ENCODE measurements at regions not wholly inside any gene's neighbourhood (a gene's known extent, or its start where the extent isn't known, plus 50 kb on each side); places are given as distances from the start of the nearest gene placed in this dataset.

DNA sequence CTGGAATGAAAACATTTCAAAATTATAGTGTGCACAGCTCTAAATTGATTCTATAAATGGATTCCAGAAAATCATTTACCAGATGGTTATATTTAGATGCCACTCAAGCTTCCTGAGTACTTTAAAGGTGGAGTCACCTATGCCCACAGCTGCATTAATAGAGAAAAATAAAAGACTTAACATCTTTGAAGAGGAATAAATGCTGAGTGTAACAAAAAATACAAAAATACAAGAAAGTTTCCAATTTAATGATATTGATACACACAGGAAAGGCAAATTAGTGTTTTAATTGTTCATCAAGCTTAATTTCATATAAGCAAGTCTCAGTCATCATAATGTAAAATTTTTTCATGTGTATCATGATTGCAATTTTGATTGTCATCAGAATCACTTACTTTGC lies 89.5 kb upstream of the MANEA start:
- H3K4me1 ChIP-seq (ENCODE audit: insufficient read depth, low read length) = no peaks in the 10 kb centered on the region
- TF ChIP-seq EZH2 (IDR thresholded peaks at IDR 0.05; ENCODE audit: insufficient read depth, low read length) = no peak
- TF ChIP-seq, protein P1, sequence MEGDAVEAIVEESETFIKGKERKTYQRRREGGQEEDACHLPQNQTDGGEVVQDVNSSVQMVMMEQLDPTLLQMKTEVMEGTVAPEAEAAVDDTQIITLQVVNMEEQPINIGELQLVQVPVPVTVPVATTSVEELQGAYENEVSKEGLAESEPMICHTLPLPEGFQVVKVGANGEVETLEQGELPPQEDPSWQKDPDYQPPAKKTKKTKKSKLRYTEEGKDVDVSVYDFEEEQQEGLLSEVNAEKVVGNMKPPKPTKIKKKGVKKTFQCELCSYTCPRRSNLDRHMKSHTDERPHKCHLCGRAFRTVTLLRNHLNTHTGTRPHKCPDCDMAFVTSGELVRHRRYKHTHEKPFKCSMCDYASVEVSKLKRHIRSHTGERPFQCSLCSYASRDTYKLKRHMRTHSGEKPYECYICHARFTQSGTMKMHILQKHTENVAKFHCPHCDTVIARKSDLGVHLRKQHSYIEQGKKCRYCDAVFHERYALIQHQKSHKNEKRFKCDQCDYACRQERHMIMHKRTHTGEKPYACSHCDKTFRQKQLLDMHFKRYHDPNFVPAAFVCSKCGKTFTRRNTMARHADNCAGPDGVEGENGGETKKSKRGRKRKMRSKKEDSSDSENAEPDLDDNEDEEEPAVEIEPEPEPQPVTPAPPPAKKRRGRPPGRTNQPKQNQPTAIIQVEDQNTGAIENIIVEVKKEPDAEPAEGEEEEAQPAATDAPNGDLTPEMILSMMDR (IDR thresholded peaks at IDR 0.05; ENCODE audit: insufficient read depth, low read depth, low read length) = no peak
- Mint-ChIP-seq H3K27ac (ENCODE audit: unreplicated experiment) (no peak overlapping the region), H3K9me3 (ENCODE audit: unreplicated experiment) (no peaks in the 10 kb centered on the region), H3K4me3 (ENCODE audit: unreplicated experiment) (no peak overlapping the region), H3K36me3 (ENCODE audit: low read depth, unreplicated experiment) (no peaks in the 10 kb centered on the region), H3K27me3 (ENCODE audit: low read depth, unreplicated experiment) (no peaks in the 10 kb centered on the region), H3K4me1 (ENCODE audit: low read depth, unreplicated experiment) (no peaks in the 10 kb centered on the region)
- H2AFZ ChIP-seq (ENCODE audit: low read depth, low read length) = no peak overlapping the region
- H3K27ac ChIP-seq (ENCODE audit: low read depth, low read length) = no peak overlapping the region
- DNase-seq (ENCODE audit: low read depth) = no peak
- no peaks in the 10 kb centered on the region for H3K27me3 ChIP-seq (ENCODE audit: insufficient read depth, low read length)
- FAIRE-seq = no peak
- H3K4me3 ChIP-seq (ENCODE audit: insufficient read depth, low read depth, low read length) = no peak overlapping the region
- no peaks in the 10 kb centered on the region for H3K79me2 ChIP-seq (ENCODE audit: insufficient read depth, low read length)
- no peak overlapping the region for H3K9ac ChIP-seq (ENCODE audit: low read length)
- no peak overlapping the region for H3K4me2 ChIP-seq (ENCODE audit: low read length)
- H4K20me1 ChIP-seq (ENCODE audit: insufficient read depth, low read length) = no peaks in the 10 kb centered on the region
- no peaks in the 10 kb centered on the region for H3K36me3 ChIP-seq (ENCODE audit: insufficient read depth, low read length)
- H3K9me3 ChIP-seq (ENCODE audit: insufficient read depth, low read depth, low read length) = no peaks in the 10 kb centered on the region

DNA sequence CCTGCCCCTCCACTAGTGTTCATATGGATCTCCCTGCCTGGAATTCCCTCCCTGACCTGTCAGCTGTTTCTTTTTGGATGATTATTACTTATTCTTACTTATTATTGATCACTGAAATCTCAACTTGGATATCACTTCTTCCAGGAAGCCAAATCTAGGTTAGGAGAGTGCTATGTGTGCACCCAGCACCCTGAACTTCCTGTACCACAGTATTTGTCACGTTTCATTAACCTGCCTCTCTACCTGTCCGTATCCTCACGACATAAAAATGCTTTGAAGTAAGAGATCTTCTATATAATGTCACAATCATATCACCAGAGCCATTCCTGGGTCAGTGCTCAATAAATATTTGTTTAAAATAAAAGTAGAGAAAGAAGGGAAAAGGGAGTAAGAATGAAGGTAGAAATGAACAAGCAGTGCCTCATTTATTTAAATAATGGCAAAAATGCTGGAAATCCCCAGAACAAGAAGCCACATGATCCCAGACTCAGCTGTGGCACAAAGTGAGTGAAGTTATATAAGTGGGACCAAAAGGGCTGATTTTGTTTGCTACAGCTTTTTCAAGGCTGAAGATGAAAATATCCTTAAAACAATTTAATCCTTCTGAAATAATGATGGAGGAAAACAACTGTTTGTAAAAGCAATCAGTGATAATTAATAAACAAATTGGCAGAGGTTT lies 88.0 kb upstream of the MANEA start:
- Mint-ChIP-seq H3K27ac (ENCODE audit: unreplicated experiment) (no peak overlapping the region), H3K9me3 (ENCODE audit: unreplicated experiment) (no peaks in the 10 kb centered on the region)
- DNase-seq (ENCODE audit: low read depth) = no peak

More for the DNA sequence above, 88.0 kb upstream of the MANEA start:
- Histone ChIP-seq H3K4me2 (ENCODE audit: low read length) (no peak overlapping the region), H3K4me3 (ENCODE audit: insufficient read depth, low read depth, low read length) (no peak overlapping the region), H3K9ac (ENCODE audit: low read length) (no peak overlapping the region), H4K20me1 (ENCODE audit: insufficient read depth, low read length) (no peaks in the 10 kb centered on the region), H3K27me3 (ENCODE audit: insufficient read depth, low read length) (no peaks in the 10 kb centered on the region), H3K4me1 (ENCODE audit: insufficient read depth, low read length) (no peaks in the 10 kb centered on the region), H3K9me3 (ENCODE audit: insufficient read depth, low read depth, low read length) (no peaks in the 10 kb centered on the region), H3K79me2 (ENCODE audit: insufficient read depth, low read length) (no peaks in the 10 kb centered on the region), H2AFZ (ENCODE audit: low read depth, low read length) (no peak overlapping the region), H3K27ac (ENCODE audit: low read depth, low read length) (no peak overlapping the region), H3K36me3 (ENCODE audit: insufficient read depth, low read length) (no peaks in the 10 kb centered on the region)
- TF ChIP-seq EZH2 (IDR thresholded peaks at IDR 0.05; ENCODE audit: insufficient read depth, low read length) = no peak
- TF ChIP-seq, protein P1 (IDR thresholded peaks at IDR 0.05; ENCODE audit: insufficient read depth, low read depth, low read length) = no peak
- no peaks in the 10 kb centered on the region for H3K36me3 Mint-ChIP-seq (ENCODE audit: low read depth, unreplicated experiment)
- no peaks in the 10 kb centered on the region for H3K27me3 Mint-ChIP-seq (ENCODE audit: low read depth, unreplicated experiment)
- no peaks in the 10 kb centered on the region for H3K4me1 Mint-ChIP-seq (ENCODE audit: low read depth, unreplicated experiment)
- H3K4me3 Mint-ChIP-seq (ENCODE audit: unreplicated experiment) = no peak overlapping the region
- FAIRE-seq = no peak

Measured in astrocyte (in vitro differentiated cells and primary cell).